GM23338 (cell line): ENCODE measurements at regions not wholly inside any gene's neighbourhood (a gene's known extent, or its start where the extent isn't known, plus 50 kb on each side); places are given as distances from the start of the nearest gene placed in this dataset.
A peak's percentile ranks its signal among the peaks of the same experiment; 100 is the strongest.

ENCODE experiments used
- CREB1 ChIP-seq: fragments of 250-450 bp; sonication (Bioruptor Pico); IDR thresholded peaks from 2 replicates; pipeline ENCODE4 v1.5.0; 2020; ENCODE audit warnings: low read depth, mild to moderate bottlenecking, moderate library complexity
- EZH2phosphoT487 ChIP-seq: fragments of 200-600 bp; sonication (generic); IDR thresholded peaks from one replicate; pipeline ENCODE4 v1.8.1; 2018; ENCODE audit warnings: antibody characterized with exemption; ENCODE audit not compliant: unreplicated experiment

DNA sequence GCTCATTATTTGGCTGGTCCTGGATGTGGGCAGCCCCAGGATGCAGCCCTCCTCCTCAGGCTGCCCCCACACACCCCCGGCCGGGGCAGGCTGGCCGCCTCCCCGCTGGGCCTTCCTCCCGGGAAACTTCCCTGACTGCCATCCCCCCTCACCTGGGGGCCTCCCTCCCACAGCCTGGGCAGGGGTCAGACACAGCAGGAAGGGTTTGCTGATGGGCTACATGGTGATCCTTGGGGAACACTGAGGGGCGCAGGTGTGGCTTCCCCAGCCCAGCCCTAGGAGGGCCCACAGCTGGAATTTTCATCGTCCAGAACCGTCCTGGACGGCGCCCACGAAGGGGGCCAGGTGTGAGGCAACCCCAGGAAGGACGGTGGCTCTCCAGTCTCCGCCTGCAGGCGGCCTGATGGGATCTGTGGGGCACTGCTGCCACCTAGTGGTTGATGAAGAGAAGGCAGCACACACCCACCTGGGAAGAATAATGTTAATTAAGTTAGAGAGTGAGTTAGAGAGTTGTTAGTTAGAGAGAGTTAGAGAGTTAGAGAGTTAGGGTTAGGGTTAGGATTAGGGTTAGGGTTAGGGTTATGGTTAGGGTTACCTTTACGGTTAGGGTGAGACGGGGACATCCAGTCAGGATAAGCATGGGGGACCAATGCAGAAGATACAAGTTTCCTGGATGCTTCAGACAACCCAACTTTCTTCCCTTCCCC, 75.9 kb upstream of the PRR5 start:
- TF ChIP-seq CREB1 (CRISPR knock-in tag) (peak; percentile 18; the same call in 1 of the 2 replicates), EZH2phosphoT487 (no peak)
